T47D (cell line): ENCODE measurements at regions not wholly inside any gene's neighbourhood (a gene's known extent, or its start where the extent isn't known, plus 50 kb on each side); places are given as distances from the start of the nearest gene placed in this dataset.

Experiments
- DNase-seq, 2 experiments: peaks; one replicate each; pipeline versions ENCODE4 v3.0.0 to v3.0.0-alpha.2; 2011 to 2012; ENCODE audit warnings: low read depth in 1 of 2, low spot score in 1 of 2
- JUND ChIP-seq: IDR thresholded peaks from 2 replicates; pipeline ENCODE4 v1.6.1; 2012; ENCODE audit warnings: low read depth
- in situ Hi-C: cut with HindIII; loops from 2 replicates; pipeline ENCODE4 v1.10.0; 2016; ENCODE audit warnings: low sequenced_read_pairs, low pct_unique_long_range_greater_than_20kb

DNA sequence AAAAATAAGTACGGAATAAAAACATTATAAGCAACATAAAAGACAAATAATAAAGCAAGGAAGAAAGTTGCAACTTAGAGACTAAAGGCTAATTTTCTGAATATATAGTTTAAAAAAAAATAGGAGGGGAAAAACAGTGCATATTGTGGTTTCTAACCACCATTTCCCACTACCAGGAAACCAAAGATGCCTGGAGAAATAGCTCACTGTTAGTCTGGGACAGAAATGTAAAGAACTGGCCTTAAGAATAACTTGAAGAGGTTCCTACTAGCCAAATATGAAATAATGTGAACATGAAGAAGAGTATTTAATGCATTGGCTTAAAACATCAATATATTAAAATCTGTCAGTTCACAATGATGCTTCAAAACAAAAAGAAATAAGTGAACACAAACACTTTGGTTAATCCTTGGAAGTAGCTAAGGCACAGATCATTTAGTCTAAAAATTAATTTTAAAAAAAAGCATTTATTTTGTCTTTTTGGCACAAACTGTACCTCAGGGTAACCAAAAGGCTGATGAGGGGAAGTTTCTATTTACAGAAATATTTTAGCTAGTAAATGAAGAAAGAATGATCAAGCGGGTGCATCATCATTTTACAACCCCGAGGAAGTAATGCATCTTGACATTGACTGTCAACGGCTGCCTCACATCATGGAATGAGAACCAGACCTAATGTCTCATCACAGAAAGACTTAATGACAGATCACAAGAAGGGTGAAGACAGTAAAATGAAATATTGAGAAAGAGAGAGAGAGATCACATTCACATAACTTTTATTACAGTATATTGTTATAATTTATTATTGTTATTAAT is 297.2 kb upstream of the LDB2 start:
- TF ChIP-seq JUND: no peak
- in situ Hi-C loops: no loop called here
- DNase-seq: no peak

DNA sequence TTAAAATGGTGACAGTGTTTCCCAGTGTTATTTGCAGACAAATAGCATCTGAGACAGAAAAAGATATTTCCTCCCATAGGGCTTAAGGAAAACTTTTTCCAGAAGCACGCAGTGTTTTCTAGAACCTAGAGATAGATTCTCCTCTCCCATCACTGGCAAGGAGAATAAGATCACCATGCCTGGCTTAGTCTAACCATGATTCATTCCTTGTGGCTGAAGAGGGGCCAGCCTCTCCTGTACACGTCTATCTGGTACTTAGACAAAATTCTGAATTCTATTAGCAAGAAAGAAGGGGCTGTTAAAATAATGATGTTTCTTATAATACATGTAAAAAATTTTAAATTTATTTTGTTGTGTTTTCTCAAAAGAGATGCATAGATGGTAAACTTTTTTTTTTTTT is 296.1 kb upstream of the LDB2 start:
- TF ChIP-seq JUND: no peak
- in situ Hi-C loops: no loop called here
- no peak for DNase-seq

DNA sequence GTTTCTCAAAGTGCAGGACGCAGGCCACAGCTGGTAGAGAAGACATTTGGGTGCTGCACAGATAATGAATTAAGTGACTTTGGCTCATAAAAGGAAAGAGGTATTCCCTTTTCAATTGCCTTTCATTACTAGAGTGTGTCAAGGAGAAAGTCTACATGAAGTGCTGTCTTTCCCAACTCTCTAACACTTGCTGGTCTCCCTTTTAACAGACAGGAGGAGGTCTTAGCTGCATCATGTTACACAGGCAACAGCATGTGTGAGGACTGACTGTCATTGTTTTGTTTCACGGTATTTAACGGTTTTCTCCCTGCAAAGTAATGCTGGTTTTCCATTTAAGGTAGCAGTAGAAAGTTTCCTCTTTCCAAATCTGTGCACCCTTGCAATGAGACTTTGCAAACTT is 291.3 kb upstream of the LDB2 start:
- in situ Hi-C loops: no loop called here
- DNase-seq: no peak
- TF ChIP-seq JUND: no peak

- in situ Hi-C loops: no loop called here
- no peak for TF ChIP-seq JUND
- no peak for DNase-seq
These were observed 290.9 kb upstream of the LDB2 start for GRCh38 chr4:17189401-17189720.

- in situ Hi-C loops: no loop called here
- TF ChIP-seq JUND: no peak
- DNase-seq: no peak
These were observed 290.3 kb upstream of the LDB2 start for GRCh38 chr4:17188547-17189400.

GRCh38 chr4:17188125-17188524 is 289.7 kb upstream of the LDB2 start:
- no peak for TF ChIP-seq JUND
- DNase-seq: no peak
- in situ Hi-C loops: no loop called here

DNA sequence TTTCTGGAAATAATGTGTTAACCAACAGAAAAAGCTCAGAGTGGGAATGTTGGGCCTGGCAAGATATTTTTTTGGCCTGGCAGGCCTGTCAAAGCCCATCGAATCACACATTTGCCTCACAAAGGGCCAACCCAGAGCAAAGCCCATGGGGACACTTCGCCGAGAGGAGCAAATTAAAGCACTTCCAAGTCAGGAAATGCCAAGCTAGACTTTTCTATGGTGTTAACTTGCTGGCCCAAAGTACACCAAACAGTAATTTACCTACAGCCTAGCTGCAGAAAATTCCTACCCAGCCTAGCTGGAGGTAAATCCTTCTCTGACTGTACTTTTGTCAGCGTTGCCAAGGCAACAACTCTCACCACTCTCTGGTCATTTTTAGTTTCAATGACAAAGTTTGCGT is 288.6 kb upstream of the LDB2 start:
- no peak for TF ChIP-seq JUND
- DNase-seq: no peak
- in situ Hi-C loops: no loop called here

- in situ Hi-C loops: no loop called here
- DNase-seq: no peak
- no peak for TF ChIP-seq JUND
These were observed 284.4 kb upstream of the LDB2 start for GRCh38 chr4:17182888-17183287.

GRCh38 chr4:17174751-17175150 is 276.3 kb upstream of the LDB2 start:
- no peak for TF ChIP-seq JUND
- DNase-seq: no peak
- in situ Hi-C loops: no loop called here

DNA sequence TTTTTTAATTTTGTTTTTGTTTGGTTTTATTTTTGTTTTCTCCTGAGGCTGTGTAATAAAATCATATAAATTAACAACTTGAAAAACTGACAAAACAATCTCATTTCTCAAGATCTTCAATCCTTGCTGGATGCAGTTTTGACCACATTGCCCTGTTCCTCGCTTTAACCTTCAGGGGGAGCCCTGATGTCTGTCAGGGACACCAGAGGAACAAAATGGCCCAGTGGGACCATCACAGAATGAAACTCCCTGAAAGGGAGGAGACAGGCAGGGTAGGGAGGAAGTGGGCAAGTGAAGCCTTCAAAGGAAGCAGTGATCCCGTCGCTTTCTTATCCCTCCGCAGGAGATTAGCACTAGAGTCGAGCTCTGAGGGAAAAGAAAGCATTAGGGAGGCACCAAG is 274.9 kb upstream of the LDB2 start:
- DNase-seq: no peak
- no peak for TF ChIP-seq JUND

GRCh38 chr4:17170131-17170530 is 271.7 kb upstream of the LDB2 start:
- no peak for DNase-seq
- in situ Hi-C loops: no loop called here
- no peak for TF ChIP-seq JUND

More for the DNA sequence above, 274.9 kb upstream of the LDB2 start:
- in situ Hi-C loops: no loop called here

- TF ChIP-seq JUND: no peak
- in situ Hi-C loops: no loop called here
- DNase-seq: no peak
These were observed 271.3 kb upstream of the LDB2 start for GRCh38 chr4:17169699-17170098.

DNA sequence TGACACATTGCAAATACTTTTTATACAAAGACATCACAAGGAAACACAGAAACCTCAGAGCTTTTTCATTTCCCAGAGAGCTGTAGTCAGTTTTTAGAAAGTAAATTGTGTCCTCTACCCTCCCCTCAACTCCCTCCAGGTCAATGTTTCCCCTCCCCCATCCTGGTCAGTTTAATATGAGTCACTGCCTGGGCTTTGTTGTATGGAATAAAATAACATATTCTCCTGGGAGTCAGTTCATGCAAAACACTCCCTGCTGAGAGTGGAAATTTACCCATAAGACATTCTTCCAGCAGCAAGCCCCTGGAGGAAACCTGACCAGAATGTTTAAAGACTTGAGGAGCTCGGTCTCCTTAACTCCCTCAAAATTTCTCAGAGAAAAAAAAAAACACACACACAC is 270.1 kb upstream of the LDB2 start:
- in situ Hi-C loops: no loop called here
- no peak for DNase-seq
- TF ChIP-seq JUND: no peak
